AG04449 (cell line): ENCODE measurements at regions not wholly inside any gene's neighbourhood (a gene's known extent, or its start where the extent isn't known, plus 50 kb on each side); places are given as distances from the start of the nearest gene placed in this dataset.
"Not testable (repeated sequence)": the region's sequence is repeated elsewhere in the genome, so short reads cannot be mapped to it uniquely, and the experiment has no call there.

Experiments
- CTCF ChIA-PET: fragments of 350-600 bp; formaldehyde crosslinking; extraction: SDS; loops from one replicate; lab custom pipeline; 2021; ENCODE audit warnings: antibody characterized with exemption; lab: Yijun Ruan, JAX
- POLR2A ChIA-PET: fragments of 400-600, 350-600 bp; formaldehyde crosslinking; extraction: SDS; loops from one replicate; lab custom pipeline; 2020; ENCODE audit warnings: antibody characterized with exemption, inconsistent platforms; lab: Yijun Ruan, JAX
- DNase-seq: peaks from one replicate; pipeline ENCODE4 v3.0.0-alpha.2; 2010; ENCODE audit warnings: low read depth, low spot score
- H3K4me3 ChIP-seq: 2 replicates; pipeline ENCODE4 v1.5.1; 2011; ENCODE audit warnings: low read depth, mild to moderate bottlenecking, control low read depth, low read length
- CTCF ChIP-seq: IDR thresholded peaks from one replicate; pipeline ENCODE4 v1.5.1; 2011; ENCODE audit warnings: mild to moderate bottlenecking, moderate library complexity, low read length, control low read depth, inconsistent platforms; ENCODE audit not compliant: insufficient read depth; ENCODE audit errors: missing control alignments

- ChIA-PET POLR2A (no interaction called here), CTCF (no interaction called here)
- no peak for TF ChIP-seq CTCF
- DNase-seq = no peak
- H3K4me3 ChIP-seq = no peak overlapping the region
Observed at GRCh38 chr6:169978615-169979161, 227.3 kb downstream of the ERMARD start.

GRCh38 chr6:169977434-169978265 lies 226.2 kb downstream of the ERMARD start:
- no peak overlapping the region for H3K4me3 ChIP-seq
- POLR2A ChIA-PET = no interaction called here
- no peak for DNase-seq
- no peak for TF ChIP-seq CTCF
- CTCF ChIA-PET = no interaction called here

GRCh38 chr6:169976301-169977081 lies 225.1 kb downstream of the ERMARD start:
- H3K4me3 ChIP-seq = no peak overlapping the region
- no peak for DNase-seq
- CTCF ChIA-PET = no interaction called here
- TF ChIP-seq CTCF = no peak
- POLR2A ChIA-PET = no interaction called here

- no peak for DNase-seq
- no peak overlapping the region for H3K4me3 ChIP-seq
- no peak for TF ChIP-seq CTCF
- ChIA-PET POLR2A (no interaction called here), CTCF (no interaction called here)
Observed at GRCh38 chr6:169975701-169976100, 224.3 kb downstream of the ERMARD start.

GRCh38 chr6:169975286-169975685 lies 223.9 kb downstream of the ERMARD start:
- no peak overlapping the region for H3K4me3 ChIP-seq
- POLR2A ChIA-PET = no interaction called here
- no peak for DNase-seq
- CTCF ChIA-PET = no interaction called here
- TF ChIP-seq CTCF = no peak

- TF ChIP-seq CTCF = no peak
- no peak overlapping the region for H3K4me3 ChIP-seq
- no peak for DNase-seq
- CTCF ChIA-PET = no interaction called here
- POLR2A ChIA-PET = no interaction called here
Observed at GRCh38 chr6:169974663-169975062, 223.2 kb downstream of the ERMARD start.

- DNase-seq, H3K4me3 ChIP-seq, POLR2A ChIA-PET, CTCF ChIA-PET: not testable (repeated sequence)
Observed at GRCh38 chr6:169973588-169974467, 222.4 kb downstream of the ERMARD start.
